HCT116 (cell line): ENCODE measurements at regions not wholly inside any gene's neighbourhood (a gene's known extent, or its start where the extent isn't known, plus 50 kb on each side); places are given as distances from the start of the nearest gene placed in this dataset.
A peak's percentile ranks its signal among the peaks of the same experiment; 100 is the strongest.

Experiments used
- ATAC-seq: fragments of 200-7000 bp; cut with Tn5 transposase; 2 replicates; pipeline ENCODE4 v1.9.1; 2020; ENCODE audit warnings: mild to moderate bottlenecking, moderate library complexity
- BruUV-seq: library from RNA; stranded (reverse); fragments of 400-500 nt; replicated peaks from 2 replicates; lab custom pipeline; 2021; lab: Mats Ljungman, UMichigan
- CTCF ChIA-PET: fragments of 300-600 bp; sonication (Branson Sonifier 250); formaldehyde crosslinking; loops from one replicate; lab custom pipeline; 2021; ENCODE audit warnings: antibody characterized with exemption; lab: Charles Lee
- POLR2A ChIA-PET: fragments of 300-600, 350-600 bp; sonication (Branson Sonifier 250); formaldehyde crosslinking; loops from one replicate; lab custom pipeline; 2021; ENCODE audit warnings: antibody characterized with exemption; lab: Charles Lee
- RAD21 ChIA-PET, 2 experiments: fragments of 300-600 bp; sonication (Branson Sonifier 250); formaldehyde crosslinking; loops; one replicate each; lab custom pipeline; 2023; ENCODE audit warnings: low total read pairs in 2 of 2; ENCODE audit not compliant: uncharacterized antibody in 2 of 2, unreplicated experiment in 2 of 2, low non-redundant PET in 1 of 2; lab: Charles Lee
- DNase-seq: peaks from one replicate; pipeline ENCODE4 v3.0.0-alpha.2; 2010; ENCODE audit warnings: low read depth, low spot score
- H2AFZ ChIP-seq: fragments of 200-600 bp; shearing (Covaris generic), sonication (generic); 2 replicates; pipeline ENCODE4 v1.6.1; 2017; ENCODE audit warnings: low read depth, mixed run types, mixed read lengths, antibody characterized with exemption, low read length; ENCODE audit not compliant: poor library complexity, severe bottlenecking
- H3K27ac ChIP-seq: 2 replicates; pipeline ENCODE4 v1.5.1; 2012; ENCODE audit warnings: low read depth, low read length
- H3K27me3 ChIP-seq: fragments of 200-600 bp; sonication (generic); 2 replicates; pipeline ENCODE4 v1.6.1; 2016; ENCODE audit warnings: mixed run types, low read length, mixed read lengths; ENCODE audit not compliant: insufficient read depth
- H3K36me3 ChIP-seq, 2 experiments: fragments of 200-500 bp in 1 of 2; fragments of 200-600 bp in 1 of 2; sonication (Bioruptor generic) in 1 of 2; sonication (generic) in 1 of 2; 2 replicates each; pipeline versions ENCODE4 v1.5.1 to v1.6.1; 2014 to 2016; ENCODE audit warnings: low read length in 2 of 2, inconsistent platforms in 1 of 2, mixed read lengths in 1 of 2, mixed run types in 1 of 2; ENCODE audit not compliant: insufficient read depth in 2 of 2, control insufficient read depth in 1 of 2
- H3K4me1 ChIP-seq, 2 experiments: fragments of 200-600 bp in 1 of 2; sonication (generic) in 1 of 2; 2 replicates each; pipeline versions ENCODE4 v1.5.1 to v1.6.1; 2012 to 2017; ENCODE audit warnings: low read length in 2 of 2, inconsistent platforms in 1 of 2, mild to moderate bottlenecking in 1 of 2, mixed read lengths in 1 of 2, mixed run types in 1 of 2, moderate library complexity in 1 of 2; ENCODE audit not compliant: insufficient read depth in 2 of 2, control insufficient read depth in 1 of 2
- H3K4me2 ChIP-seq: fragments of 200-600 bp; sonication (generic); 2 replicates; pipeline ENCODE4 v1.6.1; 2017; ENCODE audit warnings: mixed run types, low read length, mixed read lengths
- H3K4me3 ChIP-seq, 2 experiments: fragments of 200-600 bp in 1 of 2; sonication (generic) in 1 of 2; replicated peaks in 1 of 2; 2 replicates each; pipeline ENCODE4 v1.5.1; 2011 to 2016; ENCODE audit warnings: low read length in 2 of 2, control low read depth in 1 of 2, low read depth in 1 of 2, mild to moderate bottlenecking in 1 of 2, mixed read lengths in 1 of 2, mixed run types in 1 of 2
- H3K79me2 ChIP-seq: fragments of 200-600 bp; sonication (generic); 2 replicates; pipeline ENCODE4 v1.6.1; 2017; ENCODE audit warnings: mild to moderate bottlenecking, mixed run types, low read length, moderate library complexity, mixed read lengths; ENCODE audit not compliant: insufficient read depth
- H3K9ac ChIP-seq: fragments of 200-600 bp; sonication (generic); 2 replicates; pipeline ENCODE4 v1.6.1; 2016; ENCODE audit warnings: low read length, mixed read lengths
- H3K9me2 ChIP-seq: fragments of 200-600 bp; sonication (generic), shearing (Covaris generic); 2 replicates; pipeline ENCODE4 v1.6.1; 2017; ENCODE audit warnings: mixed run types, mild to moderate bottlenecking, moderate library complexity; ENCODE audit not compliant: insufficient read depth
- H3K9me3 ChIP-seq, 2 experiments: fragments of 200-500 bp in 1 of 2; fragments of 200-600 bp in 1 of 2; sonication (Bioruptor generic) in 1 of 2; sonication (generic) in 1 of 2; 2 replicates each; pipeline ENCODE4 v1.6.1; 2014 to 2017; ENCODE audit warnings: low read length in 2 of 2, mixed read lengths in 2 of 2, inconsistent platforms in 1 of 2, low read depth in 1 of 2, mild to moderate bottlenecking in 1 of 2, mixed run types in 1 of 2, moderate library complexity in 1 of 2; ENCODE audit not compliant: control insufficient read depth in 1 of 2, insufficient read depth in 1 of 2
- H4K20me1 ChIP-seq: fragments of 200-600 bp; sonication (generic), shearing (Covaris generic); 2 replicates; pipeline ENCODE4 v1.6.1; 2017; ENCODE audit warnings: mixed run types, mild to moderate bottlenecking, moderate library complexity; ENCODE audit not compliant: insufficient read depth
- CEBPB ChIP-seq: IDR thresholded peaks from 2 replicates; pipeline ENCODE4 v1.6.1; 2012; ENCODE audit warnings: low read depth
- CTCF ChIP-seq, 3 experiments: fragments of 200-600 bp in 1 of 3; sonication (generic) in 1 of 3; IDR thresholded peaks in 2 of 3; conservative IDR thresholded peaks in 1 of 3; 2 replicates each; pipeline ENCODE4 v1.5.1; 2012 to 2017; ENCODE audit warnings: low read depth in 2 of 3, low read length in 2 of 3, antibody characterized with exemption in 1 of 3, borderline replicate concordance in 1 of 3, control low read depth in 1 of 3, mild to moderate bottlenecking in 1 of 3, mixed read lengths in 1 of 3, mixed run types in 1 of 3, moderate library complexity in 1 of 3; ENCODE audit not compliant: insufficient read depth in 1 of 3
- EGR1 ChIP-seq: IDR thresholded peaks from 2 replicates; pipeline ENCODE4 v1.6.1; 2012; ENCODE audit warnings: low read depth
- ELF1 ChIP-seq: IDR thresholded peaks from 2 replicates; pipeline ENCODE4 v1.6.1; 2012; ENCODE audit warnings: low read depth, borderline replicate concordance
- EZH2phosphoT487 ChIP-seq: fragments of 200-600 bp; IDR thresholded peaks from 2 replicates; pipeline ENCODE4 v1.6.1; 2018; ENCODE audit warnings: antibody characterized with exemption, borderline replicate concordance
- FOSL1 ChIP-seq: IDR thresholded peaks from 2 replicates; pipeline ENCODE4 v1.6.1; 2012; ENCODE audit warnings: low read depth
- JUND ChIP-seq: IDR thresholded peaks from 2 replicates; pipeline ENCODE4 v1.6.1; 2012
- MAX ChIP-seq: IDR thresholded peaks from 2 replicates; pipeline ENCODE4 v1.6.1; 2012
- POLR2AphosphoS5 ChIP-seq: IDR thresholded peaks from 2 replicates; pipeline ENCODE4 v1.6.1; 2011; ENCODE audit warnings: mild to moderate bottlenecking, low read depth, low read length, moderate library complexity
- RAD21 ChIP-seq: IDR thresholded peaks from 2 replicates; pipeline ENCODE4 v1.6.1; 2012; ENCODE audit warnings: low read depth, mild to moderate bottlenecking
- REST ChIP-seq: IDR thresholded peaks from 2 replicates; pipeline ENCODE4 v1.6.1; 2012; ENCODE audit warnings: low read depth
- SRF ChIP-seq: IDR thresholded peaks from 2 replicates; pipeline ENCODE4 v1.6.1; 2012; ENCODE audit warnings: low read depth
- TCF7L2 ChIP-seq: IDR thresholded peaks from 2 replicates; pipeline ENCODE4 v1.7.0; 2011; ENCODE audit warnings: borderline replicate concordance, inconsistent platforms; ENCODE audit not compliant: insufficient read depth, insufficient read length; ENCODE audit errors: extremely low read depth
- YY1 ChIP-seq: IDR thresholded peaks from 2 replicates; pipeline ENCODE4 v1.6.1; 2011; ENCODE audit warnings: low read length, low read depth, moderate library complexity, mild to moderate bottlenecking; ENCODE audit not compliant: insufficient replicate concordance; ENCODE audit errors: extremely low read depth
- ZFX ChIP-seq: fragments of 450-650 bp; IDR thresholded peaks from 2 replicates; pipeline ENCODE4 v1.6.1; 2017
- intact Hi-C: fragments of 100-400 bp; cut with micrococcal nuclease; formaldehyde crosslinking; loops from 2 replicates; pipeline ENCODE4 v1.10.0; 2022

GRCh38 chr10:84908491-84908890, 580.1 kb downstream of the CCSER2 start:
- TF ChIP-seq FOSL1 (peak; percentile 24; the same call in 1 of the 2 replicates), YY1 (no peak), SRF (no peak), JUND (no peak)
- RAD21 ChIA-PET: no interaction called here
- no TSS peak for BruUV-seq
- no peak overlapping the region for H3K27ac ChIP-seq
- ATAC-seq: peak; percentile 47
- H2AFZ ChIP-seq: no peak overlapping the region
- H3K27me3 ChIP-seq: no peaks in the 10 kb centered on the region; the same call in 1 of the 2 replicates
- H3K36me3 ChIP-seq: no peaks in the 10 kb centered on the region
- no peak overlapping the region for H3K4me3 ChIP-seq
- no peaks in the 10 kb centered on the region for H3K9me3 ChIP-seq
- CTCF ChIA-PET: no interaction called here
- intact Hi-C loops: no loop called here
- no peaks in the 10 kb centered on the region for H4K20me1 ChIP-seq
- no peaks in the 10 kb centered on the region for H3K79me2 ChIP-seq
- H3K4me1 ChIP-seq: no peaks in the 10 kb centered on the region
- POLR2A ChIA-PET: no interaction called here
- DNase-seq: no peak
- H3K9ac ChIP-seq: no peak overlapping the region
- H3K4me2 ChIP-seq: no peak overlapping the region
- no peaks in the 10 kb centered on the region for H3K9me2 ChIP-seq

GRCh38 chr10:84921701-84922100, 593.3 kb downstream of the CCSER2 start:
- Histone ChIP-seq H3K9me2 (no peaks in the 10 kb centered on the region), H3K27me3 (no peaks in the 10 kb centered on the region), H4K20me1 (no peaks in the 10 kb centered on the region), H3K27ac (no peak overlapping the region), H3K4me3 (no peak overlapping the region), H3K36me3 (no peaks in the 10 kb centered on the region), H3K4me1 (no peaks in the 10 kb centered on the region), H2AFZ (no peak overlapping the region), H3K9ac (no peak overlapping the region), H3K4me2 (no peak overlapping the region), H3K9me3 (no peaks in the 10 kb centered on the region), H3K79me2 (no peaks in the 10 kb centered on the region)
- POLR2A ChIA-PET: no interaction called here
- no peak for ATAC-seq
- no peak for DNase-seq
- intact Hi-C loops: no loop called here
- TF ChIP-seq POLR2AphosphoS5 (no peak), ZFX (no peak), RAD21 (no peak), SRF (no peak), MAX (no peak), CEBPB (no peak), TCF7L2 (no peak), ELF1 (no peak), EGR1 (no peak), EZH2phosphoT487 (no peak), CTCF (IDR thresholded peaks at IDR 0.05 in 2 of 3, conservative IDR thresholded peaks at IDR 0.05 in 1 of 3; ENCODE audit: borderline replicate concordance in 1 of 3, insufficient read depth in 1 of 3, low read depth in 2 of 3, low read length in 2 of 3) (no peak), JUND (no peak), REST (no peak), YY1 (no peak)
- RAD21 ChIA-PET: no interaction called here
- BruUV-seq: no TSS peak
- CTCF ChIA-PET: no interaction called here
